B cell (primary cell): ENCODE measurements at regions not wholly inside any gene's neighbourhood (a gene's known extent, or its start where the extent isn't known, plus 50 kb on each side); places are given as distances from the start of the nearest gene placed in this dataset.

ENCODE experiments used
- ATAC-seq: fragments of 200-7000 bp; cut with Tn5 transposase; one replicate; pipeline ENCODE4 v1.10.0; 2021; ENCODE audit warnings: low read depth, mild to moderate bottlenecking, moderate number of reproducible peaks, moderate library complexity
- CTCF ChIA-PET: fragments of 350-600 bp; sonication (Branson Sonifier 250); formaldehyde crosslinking; loops from one replicate; lab custom pipeline; 2021; ENCODE audit warnings: antibody characterized with exemption, inconsistent platforms; lab: Charles Lee
- POLR2A ChIA-PET: fragments of 350-600 bp; sonication (Branson Sonifier 250); formaldehyde crosslinking; loops from one replicate; lab custom pipeline; 2021; ENCODE audit warnings: antibody characterized with exemption; lab: Charles Lee
- DNase-seq: peaks from one replicate; pipeline ENCODE4 v3.0.0; 2013
- H2AFZ ChIP-seq: 2 replicates; pipeline ENCODE4 v1.6.1; 2012; ENCODE audit warnings: mild to moderate bottlenecking, low read depth, low read length; ENCODE audit not compliant: insufficient read depth, poor library complexity, severe bottlenecking
- H3K27ac ChIP-seq, 2 donors: 1 replicate in 1 of 2; 2 replicates in 1 of 2; pipeline ENCODE4 v1.5.1; 2012 to 2013; ENCODE audit warnings: low read length in 2 of 2, mild to moderate bottlenecking in 2 of 2, moderate library complexity in 1 of 2
- H3K27me3 ChIP-seq, 4 experiments: fragments of 200-600 bp in 1 of 4; sonication (generic) in 1 of 4; replicated peaks in 1 of 4; 1 replicate in 2 of 4; 2 replicates in 2 of 4; pipeline versions ENCODE4 v1.6.1 to v1.7.0; 2013 to 2016; ENCODE audit warnings: low read length in 3 of 4, mild to moderate bottlenecking in 2 of 4, mixed read lengths in 1 of 4, moderate library complexity in 1 of 4; ENCODE audit not compliant: insufficient read depth in 4 of 4, control insufficient read depth in 3 of 4; ENCODE audit errors: control extremely low read depth in 1 of 4
- H3K36me3 ChIP-seq, 2 experiments: replicated peaks in 1 of 2; 1 replicate in 1 of 2; 2 replicates in 1 of 2; pipeline versions ENCODE4 v1.6.1 to v1.7.1; 2013; ENCODE audit warnings: low read length in 1 of 2; ENCODE audit not compliant: insufficient read depth in 2 of 2, control insufficient read depth in 1 of 2; ENCODE audit errors: control extremely low read depth in 1 of 2, extremely low read depth in 1 of 2
- H3K4me1 ChIP-seq, 2 donors: fragments of 200-600 bp in 1 of 2; sonication (generic) in 1 of 2; 1 replicate in 1 of 2; 2 replicates in 1 of 2; pipeline versions ENCODE4 v1.5.1 to v1.6.1; 2013 to 2017; ENCODE audit warnings: low read length in 2 of 2; ENCODE audit not compliant: control insufficient read depth in 2 of 2, insufficient read depth in 2 of 2
- H3K4me2 ChIP-seq: replicated peaks from 2 replicates; pipeline ENCODE3; 2012; ENCODE audit warnings: mild to moderate bottlenecking, low read depth, low read length; ENCODE audit not compliant: poor library complexity, severe bottlenecking
- H3K4me3 ChIP-seq, 5 experiments: fragments of 200-600 bp in 1 of 5; sonication (generic) in 1 of 5; 1 replicate in 3 of 5; 2 replicates in 2 of 5; pipeline versions ENCODE4 v1.5.1 to v1.7.0; 2011 to 2016; ENCODE audit warnings: low read length in 4 of 5, mild to moderate bottlenecking in 4 of 5, low read depth in 2 of 5, control low read depth in 1 of 5, moderate library complexity in 1 of 5; ENCODE audit not compliant: insufficient read depth in 1 of 5; ENCODE audit errors: control extremely low read depth in 1 of 5, extremely low read depth in 1 of 5
- H3K79me2 ChIP-seq: fragments of 200-600 bp; sonication (generic); one replicate; pipeline ENCODE4 v1.6.0; 2016; ENCODE audit warnings: low read length; ENCODE audit not compliant: control insufficient read depth, insufficient read depth
- H3K9ac ChIP-seq: fragments of 200-600 bp; sonication (generic); 2 replicates; pipeline ENCODE4 v1.6.1; 2017; ENCODE audit warnings: mild to moderate bottlenecking, low read length, moderate library complexity
- H3K9me3 ChIP-seq, 3 donors: one replicate each; pipeline versions ENCODE4 v1.6.1 to v1.7.1; 2013; ENCODE audit warnings: low read length in 2 of 3; ENCODE audit not compliant: control insufficient read depth in 2 of 3, insufficient read depth in 1 of 3; ENCODE audit errors: control extremely low read depth in 1 of 3
- H4K20me1 ChIP-seq: 2 replicates; pipeline ENCODE4 v1.6.0; 2012; ENCODE audit warnings: mild to moderate bottlenecking, low read length; ENCODE audit not compliant: insufficient read depth, control insufficient read depth, poor library complexity, severe bottlenecking
- H3K27ac Mint-ChIP-seq: one replicate; pipeline ENCODE4 v1.8.0; 2021; ENCODE audit warnings: mixed read lengths
- H3K27me3 Mint-ChIP-seq: one replicate; pipeline ENCODE4 v1.8.0; 2021; ENCODE audit warnings: mixed read lengths
- H3K4me1 Mint-ChIP-seq: one replicate; pipeline ENCODE4 v1.8.0; 2021; ENCODE audit warnings: mixed read lengths
- H3K4me3 Mint-ChIP-seq: one replicate; pipeline ENCODE4 v1.8.0; 2021; ENCODE audit warnings: mixed read lengths
- H3K9me3 Mint-ChIP-seq: one replicate; pipeline ENCODE4 v1.8.0; 2022; ENCODE audit warnings: mixed read lengths; ENCODE audit not compliant: insufficient read depth
- CTCF ChIP-seq: fragments of 200-600 bp; IDR thresholded peaks from one replicate; pipeline ENCODE4 v1.8.0; 2022; ENCODE audit warnings: antibody characterized with exemption, mild to moderate bottlenecking
- EZH2 ChIP-seq: IDR thresholded peaks from 2 replicates; pipeline ENCODE4 v1.6.1; 2012; ENCODE audit warnings: borderline replicate concordance, low read depth, mild to moderate bottlenecking, moderate library complexity, low read length; ENCODE audit not compliant: insufficient read depth, poor library complexity, severe bottlenecking
- WGBS: methylation state at CpG from one replicate; pipeline ENCODE4 v1.1.5; 2013; ENCODE audit warnings: missing lambda C conversion rate; ENCODE audit not compliant: insufficient coverage; 5-methylcytosine and 5-hydroxymethylcytosine counted together
- intact Hi-C: fragments of 100-400 bp; cut with micrococcal nuclease; formaldehyde crosslinking; loops from one replicate; pipeline ENCODE4 v1.10.0; 2022

DNA sequence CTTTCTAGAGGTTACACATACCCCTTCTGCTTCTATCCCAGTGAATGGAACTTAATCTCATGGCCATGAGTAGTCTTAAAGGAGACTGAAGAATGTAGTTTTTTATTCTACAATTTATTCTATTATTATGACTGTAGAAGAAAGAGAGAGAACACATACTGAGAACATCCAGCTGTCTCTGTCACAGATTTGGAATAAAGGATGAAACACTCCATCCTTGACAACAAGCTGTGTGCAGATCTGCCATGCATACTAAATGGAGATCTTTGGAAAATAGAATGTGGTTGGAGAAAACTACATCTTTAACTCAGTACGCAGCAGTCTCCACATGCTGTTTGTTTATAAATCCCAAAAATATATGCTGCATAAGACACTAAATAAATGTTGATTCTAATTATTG is 54.1 kb upstream of the NUDT7 start:
- no peak overlapping the region for H3K27ac Mint-ChIP-seq
- peaks cover 4% of the 10 kb centered on the region for H3K9me3 Mint-ChIP-seq
- Histone ChIP-seq H3K9ac (no peak overlapping the region), H3K27me3 (no peaks in the 10 kb centered on the region), H3K4me2 (no peak overlapping the region), H3K4me1 (no peaks in the 10 kb centered on the region), H3K79me2 (no peaks in the 10 kb centered on the region), H3K9me3 (peaks cover 0 to 10% (median 2%) of the 10 kb centered on the region in 3 donors), H2AFZ (no peak overlapping the region), H3K36me3 (no peaks in the 10 kb centered on the region), H4K20me1 (no peaks in the 10 kb centered on the region), H3K27ac (no peak overlapping the region), H3K4me3 (no peak overlapping the region)
- H3K4me1 Mint-ChIP-seq = no peaks in the 10 kb centered on the region
- no peak for TF ChIP-seq EZH2
- no peak for TF ChIP-seq CTCF
- CTCF ChIA-PET = no interaction called here
- POLR2A ChIA-PET = no interaction called here
- no CpG with 5 or more reads among the region's 1 CpG for WGBS
- H3K4me3 Mint-ChIP-seq = no peak overlapping the region
- ATAC-seq (no peak), DNase-seq (no peak)
- intact Hi-C loops = no loop called here
- peaks cover 10% of the 10 kb centered on the region for H3K27me3 Mint-ChIP-seq

DNA sequence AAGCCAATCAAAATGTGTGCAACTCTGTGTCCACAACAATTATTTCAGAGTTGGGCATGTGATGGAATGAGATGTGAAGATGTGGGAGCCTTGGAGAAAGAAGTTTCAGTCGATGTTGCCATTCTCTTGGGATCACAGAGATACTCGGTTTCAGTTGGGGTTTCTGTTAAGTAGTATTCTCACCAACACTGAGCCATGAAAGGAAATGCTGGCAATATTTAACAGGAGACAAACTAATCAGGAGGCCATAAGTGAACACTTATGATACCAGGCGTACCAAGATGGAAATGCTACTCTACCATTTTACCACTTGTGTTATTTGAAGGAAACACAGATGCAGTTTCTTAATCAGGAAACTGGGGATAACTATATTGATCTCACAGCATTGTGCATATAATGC is 53.3 kb upstream of the NUDT7 start:
- Mint-ChIP-seq H3K27me3 (peaks cover 10% of the 10 kb centered on the region), H3K27ac (no peak overlapping the region), H3K4me1 (no peaks in the 10 kb centered on the region), H3K9me3 (no peaks in the 10 kb centered on the region), H3K4me3 (no peak overlapping the region)
- Histone ChIP-seq H4K20me1 (no peaks in the 10 kb centered on the region), H3K9ac (no peak overlapping the region), H3K4me1 (no peaks in the 10 kb centered on the region), H2AFZ (no peak overlapping the region), H3K4me2 (no peak overlapping the region), H3K4me3 (no peak overlapping the region), H3K27ac (no peak overlapping the region), H3K9me3 (peaks cover 0 to 5% (median 0%) of the 10 kb centered on the region in 3 donors), H3K27me3 (no peaks in the 10 kb centered on the region), H3K36me3 (no peaks in the 10 kb centered on the region), H3K79me2 (no peaks in the 10 kb centered on the region)
- intact Hi-C loops = no loop called here
- DNase-seq (no peak), ATAC-seq (no peak)
- POLR2A ChIA-PET = no interaction called here
- WGBS = 100% methylated on average over 1 of the region's 3 CpGs
- TF ChIP-seq CTCF (no peak), EZH2 (no peak)
- CTCF ChIA-PET = no interaction called here
